A549 (cell line): ENCODE measurements at regions not wholly inside any gene's neighbourhood (a gene's known extent, or its start where the extent isn't known, plus 50 kb on each side); places are given as distances from the start of the nearest gene placed in this dataset.

Experiments used
- ATAC-seq, 2 experiments: fragments of 200-7000 bp in 1 of 2; fragments of >200 bp in 1 of 2; cut with Nextera tagmentation in 1 of 2; cut with Tn5 transposase in 1 of 2; 3 replicates each; pipeline versions ENCODE4 v1.8.0 to v1.9.1; 2018 to 2020; ENCODE audit warnings: mild to moderate bottlenecking in 1 of 2, moderate library complexity in 1 of 2
- CTCF ChIA-PET: fragments of 300-600 bp; sonication (Branson Sonifier 250); formaldehyde crosslinking; extraction: SDS; loops from one replicate; lab custom pipeline; 2021; ENCODE audit warnings: antibody characterized with exemption, inconsistent platforms; lab: Yijun Ruan, JAX
- POLR2A ChIA-PET: fragments of 350-600 bp; formaldehyde crosslinking; extraction: SDS; loops from one replicate; lab custom pipeline; 2021; ENCODE audit warnings: antibody characterized with exemption, inconsistent platforms; lab: Yijun Ruan, JAX
- DNase-seq, 2 experiments: peaks; one replicate each; pipeline versions ENCODE4 v3.0.0 to v3.0.0-alpha.2; 2011 to 2016; ENCODE audit warnings: low read depth in 1 of 2, low spot score in 1 of 2
- FAIRE-seq: peaks from 2 replicates; lab custom pipeline; 2011; peaks lifted over from hg19 to GRCh38; lab: Jason Lieb, UNC
- H3K27ac ChIP-seq, 2 experiments: fragments of >200 bp; sonication (Bioruptor Twin); formaldehyde crosslinking; 3 replicates each; pipeline ENCODE4 v1.5.1; 2016 to 2017
- H3K4me1 ChIP-seq: fragments of >200 bp; sonication (Bioruptor Twin); formaldehyde crosslinking; 3 replicates; pipeline ENCODE4 v1.6.1; 2016
- H3K4me2 ChIP-seq: fragments of >200 bp; sonication (Bioruptor Twin); formaldehyde crosslinking; 3 replicates; pipeline ENCODE4 v1.6.1; 2016
- H3K4me3 ChIP-seq: fragments of >200 bp; sonication (Bioruptor Twin); formaldehyde crosslinking; 3 replicates; pipeline ENCODE4 v1.5.1; 2016
- H3K9me3 ChIP-seq: fragments of >200 bp; sonication (Bioruptor Twin); formaldehyde crosslinking; 3 replicates; pipeline ENCODE4 v1.6.1; 2016
- BHLHE40 ChIP-seq: IDR thresholded peaks from 2 replicates; pipeline ENCODE4 v1.6.1; 2012; ENCODE audit warnings: low read depth, low read length, inconsistent platforms
- CBX8 ChIP-seq: fragments of 200-600 bp; sonication (generic); IDR thresholded peaks from 2 replicates; pipeline ENCODE4 v1.6.1; 2016
- CHD2 ChIP-seq: fragments of 150-350 bp; IDR thresholded peaks from 2 replicates; pipeline ENCODE4 v1.6.1; 2014; ENCODE audit warnings: low read length; ENCODE audit not compliant: partially characterized antibody
- CHD4 ChIP-seq: fragments of 200-600 bp; sonication (generic); IDR thresholded peaks from 2 replicates; pipeline ENCODE4 v1.6.1; 2016; ENCODE audit warnings: antibody characterized with exemption, mild to moderate bottlenecking, borderline replicate concordance
- CTCF ChIP-seq: fragments of >200 bp; sonication (Bioruptor Twin); formaldehyde crosslinking; IDR thresholded peaks from 3 replicates; pipeline ENCODE4 v1.5.1; 2016
- EHMT2 ChIP-seq: fragments of 200-600 bp; sonication (generic); IDR thresholded peaks from 2 replicates; pipeline ENCODE4 v1.6.1; 2016; ENCODE audit warnings: antibody characterized with exemption, low read depth, mild to moderate bottlenecking, moderate library complexity
- ELK1 ChIP-seq: fragments of 150-350 bp; IDR thresholded peaks from 2 replicates; pipeline ENCODE4 v1.6.1; 2014; ENCODE audit warnings: low read depth, mild to moderate bottlenecking, low read length
- GATA3 ChIP-seq: IDR thresholded peaks from 2 replicates; pipeline ENCODE4 v1.6.1; 2012; ENCODE audit warnings: borderline replicate concordance
- HES2 ChIP-seq: fragments of >200 bp; sonication (Bioruptor Twin); formaldehyde crosslinking; IDR thresholded peaks from 2 replicates; pipeline ENCODE4 v1.6.1; 2016
- HEYL ChIP-seq: fragments of 250-450 bp; sonication (Bioruptor Pico); IDR thresholded peaks from 2 replicates; pipeline ENCODE4 v1.8.0; 2021; ENCODE audit warnings: mild to moderate bottlenecking, moderate library complexity
- HOXA7 ChIP-seq: fragments of 250-450 bp; sonication (Bioruptor Pico); IDR thresholded peaks from 2 replicates; pipeline ENCODE4 v1.5.0; 2020; ENCODE audit warnings: mild to moderate bottlenecking, moderate library complexity
- HOXB5 ChIP-seq: fragments of 250-450 bp; sonication (Bioruptor Pico); IDR thresholded peaks from 2 replicates; pipeline ENCODE4 v1.5.0; 2020; ENCODE audit warnings: mild to moderate bottlenecking, moderate library complexity
- JUN ChIP-seq, 2 experiments: fragments of >200 bp; sonication (Bioruptor Twin); formaldehyde crosslinking; IDR thresholded peaks; 2 replicates in 1 of 2; 3 replicates in 1 of 2; pipeline ENCODE4 v1.6.1; 2016 to 2017
- NR3C1 ChIP-seq: fragments of >200 bp; sonication (Bioruptor Twin); formaldehyde crosslinking; IDR thresholded peaks from 3 replicates; pipeline ENCODE4 v1.6.1; 2017
- PBX3 ChIP-seq: IDR thresholded peaks from 2 replicates; pipeline ENCODE4 v1.6.1; 2012
- POLR2A ChIP-seq: IDR thresholded peaks from 2 replicates; pipeline ENCODE4 v1.6.1; 2012; ENCODE audit warnings: mild to moderate bottlenecking, low read length
- RAD21 ChIP-seq, 2 experiments: fragments of >200 bp in 1 of 2; sonication (Bioruptor Twin) in 1 of 2; formaldehyde crosslinking in 1 of 2; IDR thresholded peaks in 1 of 2; conservative IDR thresholded peaks in 1 of 2; 2 replicates in 1 of 2; 3 replicates in 1 of 2; pipeline ENCODE4 v1.6.1; 2012 to 2018; ENCODE audit warnings: inconsistent platforms in 1 of 2
- RARB ChIP-seq: fragments of 250-450 bp; sonication (Bioruptor Pico); IDR thresholded peaks from 2 replicates; pipeline ENCODE4 v1.8.0; 2021; ENCODE audit warnings: mild to moderate bottlenecking, moderate library complexity
- RCOR1 ChIP-seq: fragments of 150-350 bp; IDR thresholded peaks from 2 replicates; pipeline ENCODE4 v1.6.1; 2014; ENCODE audit warnings: antibody characterized with exemption, low read length, low read depth
- RFX5 ChIP-seq: fragments of 450-650 bp; IDR thresholded peaks from 2 replicates; pipeline ENCODE4 v1.7.1; 2014; ENCODE audit warnings: antibody characterized with exemption, mild to moderate bottlenecking, moderate library complexity
- RNF2 ChIP-seq: fragments of 200-600 bp; sonication (generic); IDR thresholded peaks from 2 replicates; pipeline ENCODE4 v1.6.1; 2016; ENCODE audit warnings: low read depth, mild to moderate bottlenecking, antibody characterized with exemption, moderate library complexity, borderline replicate concordance
- SMC3 ChIP-seq: fragments of >200 bp; sonication (Bioruptor Twin); formaldehyde crosslinking; IDR thresholded peaks from 3 replicates; pipeline ENCODE4 v1.6.1; 2018; ENCODE audit warnings: inconsistent platforms
- TP53 ChIP-seq: fragments of 250-450 bp; sonication (Bioruptor Pico); IDR thresholded peaks from 2 replicates; pipeline ENCODE4 v1.5.0; 2021; ENCODE audit warnings: mild to moderate bottlenecking, moderate library complexity
- USF2 ChIP-seq: fragments of 450-650 bp; IDR thresholded peaks from 2 replicates; pipeline ENCODE4 v1.6.1; 2014; ENCODE audit warnings: antibody characterized with exemption
- ZC3H11A ChIP-seq: fragments of 450-650 bp; IDR thresholded peaks from 2 replicates; pipeline ENCODE4 v1.6.1; 2014; ENCODE audit warnings: antibody characterized with exemption, mild to moderate bottlenecking
- WGBS: methylation state at CpG from one replicate; pipeline ENCODE4 v1.1.6; 2017; ENCODE audit errors: missing lambda C conversion rate; 5-methylcytosine and 5-hydroxymethylcytosine counted together

- DNase-seq (no peak), ATAC-seq (no peak), FAIRE-seq (no peak)
- POLR2A ChIA-PET = no interaction called here
- Histone ChIP-seq H3K9me3 (no peaks in the 10 kb centered on the region), H3K4me2 (no peak overlapping the region), H3K27ac (no peak overlapping the region), H3K4me3 (no peak overlapping the region), H3K4me1 (no peaks in the 10 kb centered on the region)
- TF ChIP-seq EHMT2 (no peak), RNF2 (no peak), RCOR1 (no peak), SMC3 (no peak), USF2 (no peak), NR3C1 (no peak), JUN (IDR thresholded peaks at IDR 0.05) (no peak), GATA3 (no peak), HOXA7 (CRISPR knock-in tag) (no peak), RFX5 (no peak)
- 5% methylated on average over 3 of the region's 3 CpGs for WGBS
- CTCF ChIA-PET = no interaction called here
These were observed 202.8 kb upstream of the THUMPD2 start for GRCh38 chr2:39981883-39982311.

- H3K4me1 ChIP-seq = no peaks in the 10 kb centered on the region
- no peak for DNase-seq
- CTCF ChIA-PET = no interaction called here
- TF ChIP-seq ELK1 (no peak), USF2 (no peak), CTCF (no peak), HOXB5 (CRISPR knock-in tag) (no peak), RAD21 (conservative IDR thresholded peaks at IDR 0.05 in 1 of 2, IDR thresholded peaks at IDR 0.05 in 1 of 2) (no peak), CBX8 (no peak), CHD2 (no peak), HEYL (CRISPR knock-in tag) (no peak), PBX3 (no peak), POLR2A (no peak), HES2 (no peak), RARB (CRISPR knock-in tag) (no peak), TP53 (CRISPR knock-in tag) (no peak), BHLHE40 (no peak), ZC3H11A (no peak), CHD4 (no peak), EHMT2 (no peak)
- POLR2A ChIA-PET = no interaction called here
- no peak for FAIRE-seq
- WGBS = 3% methylated on average over 3 of the region's 3 CpGs
- no peak overlapping the region for H3K4me2 ChIP-seq
- ATAC-seq = no peak
- no peak overlapping the region for H3K27ac ChIP-seq
- no peaks in the 10 kb centered on the region for H3K9me3 ChIP-seq
- H3K4me3 ChIP-seq = no peak overlapping the region
These were observed 196.5 kb upstream of the THUMPD2 start for GRCh38 chr2:39975476-39976020.
